Ascending aorta (tissue), 2 donors: ENCODE measurements at regions not wholly inside any gene's neighbourhood (a gene's known extent, or its start where the extent isn't known, plus 50 kb on each side); places are given as distances from the start of the nearest gene placed in this dataset.

ENCODE experiments used
- DNase-seq, 2 donors: peaks; one replicate each; pipeline ENCODE4 v3.0.0-alpha.2; 2019; ENCODE audit warnings: low spot score in 2 of 2
- H3K27ac ChIP-seq, 2 donors: fragments of 200-600 bp; sonication (generic); one replicate each; pipeline ENCODE4 v1.5.1; 2016 to 2017; ENCODE audit warnings: mild to moderate bottlenecking in 1 of 2
- H3K27me3 ChIP-seq: fragments of 200-600 bp; sonication (generic); one replicate; pipeline ENCODE4 v1.5.1; 2017
- H3K36me3 ChIP-seq, 2 donors: fragments of 200-600 bp; sonication (generic); one replicate each; pipeline ENCODE4 v1.5.1; 2016
- H3K4me1 ChIP-seq, 2 donors: fragments of 200-600 bp; sonication (generic); one replicate each; pipeline ENCODE4 v1.5.1; 2016 to 2017; ENCODE audit warnings: mild to moderate bottlenecking in 1 of 2
- H3K4me3 ChIP-seq, 2 donors: fragments of 200-600 bp; sonication (generic); one replicate each; pipeline ENCODE4 v1.5.1; 2016 to 2017; ENCODE audit warnings: mild to moderate bottlenecking in 1 of 2
- H3K9me3 ChIP-seq, 2 donors: fragments of 200-600 bp; sonication (generic); one replicate each; pipeline ENCODE4 v1.5.1; 2016
- CTCF ChIP-seq, 3 experiments: fragments of 200-600 bp in 2 of 3; fragments of 450-650 bp in 1 of 3; sonication (generic) in 2 of 3; IDR thresholded peaks; one replicate each; pipeline ENCODE4 v1.5.1; 2016 to 2019; ENCODE audit warnings: antibody characterized with exemption in 3 of 3, mild to moderate bottlenecking in 1 of 3, moderate library complexity in 1 of 3
- intact Hi-C: fragments of 100-400 bp; cut with DNase I; formaldehyde crosslinking; loops from one replicate; pipeline ENCODE4 v1.15.1; 2023

GRCh38 chr14:48560421-48560820 is 885.0 kb upstream of the MDGA2 start:
- Histone ChIP-seq H3K4me3 (no peak overlapping the region), H3K9me3 (peaks cover 0 to 3% of the 10 kb centered on the region in 2 donors), H3K4me1 (no peaks in the 10 kb centered on the region), H3K27me3 (no peaks in the 10 kb centered on the region), H3K36me3 (no peaks in the 10 kb centered on the region), H3K27ac (no peak overlapping the region)
- no peak for DNase-seq
- intact Hi-C loops = no loop called here
- no peak for TF ChIP-seq CTCF (IDR thresholded peaks at IDR 0.05)

- TF ChIP-seq CTCF (IDR thresholded peaks at IDR 0.05) = no peak
- H3K36me3 ChIP-seq = no peaks in the 10 kb centered on the region
- intact Hi-C loops = no loop called here
- no peak overlapping the region for H3K27ac ChIP-seq
- DNase-seq = no peak
- no peak overlapping the region for H3K4me3 ChIP-seq
- no peaks in the 10 kb centered on the region for H3K9me3 ChIP-seq
- H3K4me1 ChIP-seq = no peaks in the 10 kb centered on the region
- no peaks in the 10 kb centered on the region for H3K27me3 ChIP-seq
These were observed 878.0 kb upstream of the MDGA2 start for GRCh38 chr14:48553443-48553842.

- H3K27ac ChIP-seq = no peak overlapping the region
- no peaks in the 10 kb centered on the region for H3K9me3 ChIP-seq
- H3K4me1 ChIP-seq = no peaks in the 10 kb centered on the region
- no peaks in the 10 kb centered on the region for H3K36me3 ChIP-seq
- H3K27me3 ChIP-seq = no peaks in the 10 kb centered on the region
- no peak for TF ChIP-seq CTCF (IDR thresholded peaks at IDR 0.05)
- DNase-seq = no peak
- intact Hi-C loops = no loop called here
- no peak overlapping the region for H3K4me3 ChIP-seq
These were observed 871.6 kb upstream of the MDGA2 start for GRCh38 chr14:48546996-48547395.

GRCh38 chr14:48537600-48537999 is 862.2 kb upstream of the MDGA2 start:
- intact Hi-C loops = no loop called here
- H3K27me3 ChIP-seq = no peaks in the 10 kb centered on the region
- H3K27ac ChIP-seq = no peak overlapping the region
- no peak overlapping the region for H3K4me3 ChIP-seq
- DNase-seq = no peak
- H3K36me3 ChIP-seq = no peaks in the 10 kb centered on the region
- H3K9me3 ChIP-seq = no peaks in the 10 kb centered on the region
- no peaks in the 10 kb centered on the region for H3K4me1 ChIP-seq
- TF ChIP-seq CTCF (IDR thresholded peaks at IDR 0.05) = no peak

- no peak overlapping the region for H3K27ac ChIP-seq
- no peaks in the 10 kb centered on the region for H3K27me3 ChIP-seq
- no peak for DNase-seq
- H3K4me1 ChIP-seq = no peaks in the 10 kb centered on the region
- TF ChIP-seq CTCF (IDR thresholded peaks at IDR 0.05) = no peak
- no peaks in the 10 kb centered on the region for H3K9me3 ChIP-seq
- H3K36me3 ChIP-seq = no peaks in the 10 kb centered on the region
- H3K4me3 ChIP-seq = no peak overlapping the region
- intact Hi-C loops = no loop called here
These were observed 860.9 kb upstream of the MDGA2 start for GRCh38 chr14:48536318-48536717.

GRCh38 chr14:48527832-48528231 is 852.4 kb upstream of the MDGA2 start:
- no peaks in the 10 kb centered on the region for H3K27me3 ChIP-seq
- no peak overlapping the region for H3K27ac ChIP-seq
- no peaks in the 10 kb centered on the region for H3K9me3 ChIP-seq
- H3K4me3 ChIP-seq = no peak overlapping the region
- TF ChIP-seq CTCF (IDR thresholded peaks at IDR 0.05) = no peak
- no peak for DNase-seq
- H3K36me3 ChIP-seq = no peaks in the 10 kb centered on the region
- intact Hi-C loops = no loop called here
- no peaks in the 10 kb centered on the region for H3K4me1 ChIP-seq
